Stimulated activated CD4-positive, alpha-beta T cell treated with anti-CD3 and anti-CD28 coated beads, Interleukin-4, amount 100 ng/mL, for 4 hours (primary cell): ENCODE measurements at regions not wholly inside any gene's neighbourhood (a gene's known extent, or its start where the extent isn't known, plus 50 kb on each side); places are given as distances from the start of the nearest gene placed in this dataset.

ENCODE experiments used
- DNase-seq, 2 experiments: peaks; one replicate each; pipeline ENCODE4 v3.0.0-alpha.2; 2020

GRCh38 chr21:35231090-35231489 is 182.0 kb upstream of the RUNX1 start:
- DNase-seq, result no peak

DNA sequence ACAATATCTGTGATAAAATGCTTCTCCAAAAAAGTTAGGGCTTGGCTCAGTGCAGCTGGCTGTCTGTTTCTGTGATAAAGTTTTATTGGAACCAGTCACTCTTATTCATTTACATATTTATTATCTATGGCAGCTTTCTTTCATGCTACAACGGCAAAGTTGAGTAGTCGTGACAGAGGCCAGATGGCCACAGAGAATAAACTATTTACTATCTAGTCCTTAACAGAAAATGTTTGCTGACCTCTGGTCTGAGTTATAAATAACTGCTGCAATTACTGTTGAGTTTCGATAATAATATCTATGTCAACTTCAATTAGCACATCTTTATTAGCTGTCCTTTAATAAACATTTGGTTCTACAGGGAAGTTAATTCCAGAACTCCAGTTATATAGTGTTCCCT is 180.2 kb upstream of the RUNX1 start:
- no peak for DNase-seq

DNA sequence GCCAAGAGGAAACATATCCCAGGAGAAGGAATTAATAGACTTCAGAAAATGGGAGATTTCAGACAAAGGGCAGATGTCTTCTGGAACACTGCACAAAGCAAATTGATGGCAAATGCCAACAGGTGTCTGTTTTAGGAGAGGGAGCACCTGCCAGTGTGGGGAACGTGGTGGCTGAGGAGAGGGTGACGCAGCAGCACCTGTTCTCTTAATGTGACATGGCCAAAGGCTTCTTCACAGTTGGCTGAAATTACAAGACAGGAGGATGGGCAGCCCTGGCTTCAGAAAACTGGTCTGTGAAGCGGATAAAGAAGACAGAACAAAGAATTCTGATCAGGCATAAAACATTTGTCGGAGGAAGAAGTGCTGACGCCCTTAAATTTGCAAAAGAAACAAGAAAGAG is 178.7 kb upstream of the RUNX1 start:
- no peak for DNase-seq

DNA sequence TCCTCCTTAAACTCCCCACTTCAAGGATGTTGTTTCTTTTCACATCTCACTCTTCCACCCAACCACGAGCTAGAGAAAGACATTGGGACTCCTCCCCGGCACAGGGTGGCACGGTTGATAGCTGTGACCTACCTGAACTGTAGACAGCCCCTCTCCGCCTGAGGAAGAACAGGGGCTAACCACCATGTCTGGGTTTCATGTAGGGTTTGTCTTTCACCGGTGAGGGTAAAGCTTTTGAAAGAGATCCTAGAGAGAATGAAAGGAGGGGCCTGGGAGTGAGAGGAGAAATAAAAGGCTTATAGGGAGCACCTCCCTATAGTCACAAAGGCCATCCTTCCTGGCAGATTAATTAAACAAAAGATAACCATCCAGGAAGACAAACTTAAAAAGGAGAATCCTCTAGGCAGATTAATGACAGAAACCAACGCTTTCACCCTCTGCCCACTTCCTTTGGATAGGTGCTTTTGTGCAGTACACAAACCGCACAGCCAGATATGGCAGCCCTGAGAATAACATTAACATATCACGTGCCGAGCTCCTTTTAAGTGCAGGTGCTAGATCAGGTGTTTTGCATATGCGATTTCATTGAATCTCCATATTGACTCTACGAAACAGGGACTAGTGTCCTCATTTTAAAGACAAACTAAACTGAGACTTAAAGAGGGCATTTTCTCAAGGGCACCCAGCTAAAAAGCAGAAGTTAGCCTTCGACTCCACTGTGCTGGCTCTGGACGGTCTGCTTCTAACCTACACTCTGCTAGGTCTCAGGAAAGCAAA is 178.1 kb upstream of the RUNX1 start:
- DNase-seq, result peak in 1 of 2 experiments; percentile 23

- DNase-seq, result no peak
Observed at GRCh38 chr21:35226328-35226727, 177.2 kb upstream of the RUNX1 start.

- no peak for DNase-seq
Observed at GRCh38 chr21:35225573-35225972, 176.5 kb upstream of the RUNX1 start.

DNA sequence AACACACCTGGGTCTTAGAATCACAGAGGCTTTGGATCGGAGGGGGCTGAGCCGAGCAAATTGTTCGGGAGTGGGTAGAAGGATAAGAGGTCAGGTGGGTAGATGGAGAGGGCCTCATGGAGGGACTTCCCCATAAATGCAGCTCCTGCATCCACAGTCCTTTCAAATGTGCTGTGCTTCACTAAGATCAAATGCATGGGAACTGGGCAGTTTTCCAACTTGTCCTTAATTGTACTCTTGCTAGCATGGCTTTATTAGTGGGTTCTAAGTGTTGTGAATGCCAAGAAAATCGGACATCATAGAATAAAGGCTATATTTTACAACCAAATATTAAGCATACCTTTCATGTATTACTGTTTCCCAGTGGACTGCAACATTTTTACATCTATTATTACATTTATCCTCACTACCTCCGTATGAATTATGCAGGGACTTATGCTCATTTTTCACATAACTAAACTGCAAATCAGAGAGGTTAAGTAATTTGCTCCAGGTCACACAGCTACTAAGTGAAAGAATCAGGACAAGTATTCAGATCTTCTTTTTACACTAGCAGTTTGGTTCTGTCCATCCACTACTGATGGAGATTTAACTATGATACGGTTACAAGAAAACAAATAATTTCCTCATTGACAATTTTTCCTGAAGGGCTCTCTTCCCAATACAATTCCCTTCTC is 174.5 kb upstream of the RUNX1 start:
- no peak for DNase-seq

DNA sequence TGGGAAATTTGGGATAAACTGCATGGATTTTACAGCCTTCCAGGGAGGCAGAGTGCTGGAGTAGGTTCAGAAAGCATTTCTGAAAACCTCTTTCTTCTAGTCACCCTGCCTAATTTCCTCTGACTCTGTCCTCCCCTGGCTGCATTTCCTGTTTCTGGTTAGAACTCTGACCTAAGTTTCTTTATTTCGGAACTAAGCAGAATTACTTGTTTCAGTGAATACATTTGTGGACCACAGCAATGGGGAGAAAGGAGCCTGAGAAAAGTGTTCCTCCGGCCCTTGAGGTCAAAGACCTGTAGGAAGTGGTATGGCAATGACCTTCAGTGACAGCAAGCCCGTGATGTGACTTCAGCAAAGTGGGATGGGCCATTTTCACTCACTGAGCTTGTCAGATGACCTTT is 173.4 kb upstream of the RUNX1 start:
- DNase-seq, result no peak

DNA sequence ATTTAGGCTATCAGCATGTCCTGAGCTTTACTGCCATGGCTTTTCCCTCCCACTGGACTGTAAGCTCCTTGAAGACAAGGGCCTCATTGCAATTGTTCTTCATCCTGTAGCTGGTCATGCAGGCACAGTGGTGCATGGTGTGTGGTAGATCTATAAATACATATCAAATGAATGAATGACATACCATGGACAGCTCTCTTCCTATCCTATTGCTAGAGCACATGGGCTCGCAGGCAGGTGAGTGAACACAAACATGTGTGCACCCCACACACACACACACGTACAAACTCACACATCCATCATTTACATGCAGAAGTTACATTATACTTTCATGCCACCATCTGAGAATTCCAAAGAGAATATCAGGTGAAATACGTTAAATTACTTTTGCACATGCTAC is 172.9 kb upstream of the RUNX1 start:
- no peak for DNase-seq

- no peak for DNase-seq
Observed at GRCh38 chr21:35220301-35220700, 171.2 kb upstream of the RUNX1 start.

GRCh38 chr21:35219719-35220118 is 170.6 kb upstream of the RUNX1 start:
- DNase-seq, result no peak

- DNase-seq, result no peak
Observed at GRCh38 chr21:35219291-35219690, 170.2 kb upstream of the RUNX1 start.

GRCh38 chr21:35217504-35218060 is 168.5 kb upstream of the RUNX1 start:
- DNase-seq, result no peak

DNA sequence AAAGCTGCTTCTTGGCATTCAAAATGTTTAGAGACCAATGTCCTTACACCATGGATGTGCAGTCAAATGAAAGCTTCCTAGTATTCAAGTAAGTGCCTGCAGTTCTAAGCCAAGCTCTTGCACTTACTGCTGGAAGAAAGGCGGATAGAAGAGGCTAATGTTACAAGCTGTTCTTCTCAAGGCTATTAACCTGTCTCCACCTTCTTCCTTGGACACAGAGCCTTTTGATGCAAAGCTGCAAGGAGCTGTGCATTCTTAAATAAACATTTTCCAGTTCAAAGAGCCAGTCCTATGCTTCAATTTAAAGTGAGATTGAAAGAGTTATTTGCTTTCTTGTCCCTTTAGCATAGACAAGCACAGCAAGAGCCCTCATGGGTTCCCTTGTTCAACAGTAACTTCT is 167.9 kb upstream of the RUNX1 start:
- DNase-seq, result no peak

DNA sequence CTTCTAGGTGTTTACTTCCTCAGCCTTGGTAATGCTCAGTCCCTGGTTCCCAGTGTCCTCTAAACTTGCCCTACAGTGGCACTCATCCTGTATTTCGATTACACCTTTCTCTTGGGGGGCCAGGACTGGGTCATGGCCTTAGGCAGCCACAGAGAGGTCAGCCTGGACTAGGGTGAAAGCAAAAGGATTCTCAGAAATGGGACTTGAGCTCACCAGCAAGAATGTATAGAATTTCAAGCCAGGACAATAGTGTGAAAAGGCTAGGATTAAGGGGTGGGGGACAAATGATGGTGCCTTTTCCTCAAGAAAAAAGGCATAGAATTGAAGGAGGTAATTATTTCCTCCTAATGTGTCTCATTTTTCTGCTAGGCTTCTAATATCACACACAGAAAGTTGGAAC is 166.8 kb upstream of the RUNX1 start:
- no peak for DNase-seq

DNA sequence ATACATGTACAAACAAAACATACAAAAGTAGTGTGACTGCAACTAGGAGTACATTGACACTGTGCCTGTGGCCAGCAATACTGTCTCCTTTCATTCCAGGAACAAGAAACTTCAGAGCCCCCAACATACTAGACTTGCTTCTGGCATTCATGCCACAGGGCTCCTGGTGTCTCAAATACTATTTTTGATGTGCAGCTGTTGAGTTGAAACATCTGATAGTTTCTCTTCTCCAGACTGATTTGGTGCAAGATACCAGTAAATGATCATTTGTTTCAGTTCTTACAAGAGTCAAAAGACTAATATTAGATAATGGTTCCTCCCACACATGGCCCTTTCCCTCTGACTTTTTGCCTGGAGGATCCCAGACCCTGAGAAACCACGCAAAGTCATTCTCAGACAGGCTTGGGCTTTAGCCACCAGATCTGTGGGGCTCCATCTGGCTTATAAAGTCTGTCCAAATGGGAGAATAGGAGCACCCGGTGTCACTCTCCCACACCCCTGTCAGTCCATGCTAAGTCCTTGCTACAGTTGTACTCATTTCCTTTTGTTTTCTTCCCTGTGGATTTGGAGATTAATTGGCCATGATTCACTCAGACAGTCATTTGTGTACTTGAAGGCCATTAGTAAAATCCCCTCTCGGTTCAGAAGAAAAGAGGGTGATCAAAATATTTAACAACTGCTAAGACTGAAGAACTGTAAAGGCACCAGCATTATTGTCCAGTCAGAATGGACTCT is 163.5 kb upstream of the RUNX1 start:
- no peak for DNase-seq

DNA sequence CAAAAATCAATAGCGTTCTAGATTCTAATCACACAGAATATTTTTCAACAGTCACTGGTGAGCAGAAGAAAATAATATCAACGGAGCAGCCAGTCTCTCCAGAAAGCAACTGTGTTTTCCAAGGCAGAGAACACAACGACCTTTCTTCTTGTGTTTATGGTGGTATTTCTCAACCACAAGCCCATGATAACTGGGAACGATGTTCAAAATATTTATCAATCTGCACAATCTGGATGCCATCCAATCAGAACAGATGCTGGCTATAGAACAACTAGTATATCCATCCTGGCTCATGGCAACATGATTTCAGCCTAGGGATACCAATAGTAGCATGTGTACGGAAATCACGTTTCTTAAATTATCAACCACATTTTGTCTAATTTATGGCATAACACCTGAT is 162.7 kb upstream of the RUNX1 start:
- no peak for DNase-seq

DNA sequence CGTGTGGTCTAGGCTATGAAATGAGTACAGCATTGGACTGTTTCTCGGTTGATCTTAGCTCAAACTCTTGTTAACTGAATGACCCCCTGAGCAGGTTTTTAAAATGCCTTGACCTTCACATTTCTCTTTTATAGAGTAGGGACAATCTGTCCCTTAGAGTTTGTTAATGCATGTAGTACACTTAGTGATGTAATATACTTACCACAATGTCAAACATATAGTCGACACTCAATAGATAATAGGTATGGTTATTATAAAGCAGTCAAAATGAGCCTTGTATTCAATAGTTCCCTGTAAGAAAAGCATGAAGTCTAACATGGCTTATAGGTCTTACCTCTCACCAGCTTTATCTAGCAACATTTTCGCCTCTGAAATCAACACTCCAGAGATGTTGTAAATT is 161.0 kb upstream of the RUNX1 start:
- no peak for DNase-seq

DNA sequence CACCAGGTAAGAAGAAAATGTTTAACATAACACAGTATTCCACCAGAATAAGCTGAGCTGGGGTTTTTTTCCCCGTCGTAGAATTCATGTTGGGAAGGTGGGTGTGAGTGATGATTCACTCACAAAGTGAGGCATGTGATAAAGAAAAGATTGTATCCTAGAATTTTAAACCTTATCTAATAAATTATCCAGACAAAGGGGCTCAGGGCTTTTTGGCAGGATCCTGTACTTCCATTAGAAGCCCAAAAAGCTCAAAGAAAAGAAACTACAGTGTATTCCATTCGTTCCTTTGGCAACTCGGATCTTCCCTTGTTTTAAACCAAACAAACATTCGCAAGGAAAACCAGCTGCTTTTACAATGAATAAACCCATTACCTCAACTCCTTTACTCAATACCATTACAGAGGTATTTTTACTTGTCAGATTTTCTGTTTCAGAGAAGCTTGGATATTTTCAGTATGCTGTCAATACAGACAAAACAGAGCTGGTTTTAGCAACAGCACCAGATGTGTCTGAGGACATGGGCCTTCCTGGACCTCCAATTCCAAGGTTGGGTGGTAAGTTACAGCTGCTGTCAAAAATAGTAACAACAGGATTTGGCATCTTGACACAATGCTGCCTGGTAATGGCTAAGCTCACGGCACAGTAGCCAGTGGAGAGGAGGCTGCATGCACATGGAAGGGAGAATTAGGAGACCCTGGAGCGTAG is 159.9 kb upstream of the RUNX1 start:
- DNase-seq, result no peak

DNA sequence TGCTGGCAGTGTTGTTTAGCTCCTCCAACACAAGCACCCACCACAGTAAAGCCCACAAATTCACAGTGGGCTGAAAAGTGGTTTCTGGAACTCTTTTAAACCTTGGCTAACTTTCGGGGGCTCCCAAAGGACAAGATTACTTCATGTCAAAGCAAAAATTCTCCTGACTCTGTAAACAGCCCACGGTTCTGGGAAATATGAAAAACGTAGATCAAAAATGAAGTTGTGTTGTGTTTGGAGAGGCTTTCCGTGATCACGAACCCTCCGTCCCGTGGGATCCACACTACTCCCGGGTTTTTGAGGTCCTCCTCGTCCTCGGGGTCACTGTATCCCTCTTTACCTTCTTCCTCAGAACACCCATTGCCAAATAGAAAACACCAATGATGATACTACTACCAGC is 159.0 kb upstream of the RUNX1 start:
- DNase-seq, result no peak

GRCh38 chr21:35207322-35207721 is 158.2 kb upstream of the RUNX1 start:
- no peak for DNase-seq

DNA sequence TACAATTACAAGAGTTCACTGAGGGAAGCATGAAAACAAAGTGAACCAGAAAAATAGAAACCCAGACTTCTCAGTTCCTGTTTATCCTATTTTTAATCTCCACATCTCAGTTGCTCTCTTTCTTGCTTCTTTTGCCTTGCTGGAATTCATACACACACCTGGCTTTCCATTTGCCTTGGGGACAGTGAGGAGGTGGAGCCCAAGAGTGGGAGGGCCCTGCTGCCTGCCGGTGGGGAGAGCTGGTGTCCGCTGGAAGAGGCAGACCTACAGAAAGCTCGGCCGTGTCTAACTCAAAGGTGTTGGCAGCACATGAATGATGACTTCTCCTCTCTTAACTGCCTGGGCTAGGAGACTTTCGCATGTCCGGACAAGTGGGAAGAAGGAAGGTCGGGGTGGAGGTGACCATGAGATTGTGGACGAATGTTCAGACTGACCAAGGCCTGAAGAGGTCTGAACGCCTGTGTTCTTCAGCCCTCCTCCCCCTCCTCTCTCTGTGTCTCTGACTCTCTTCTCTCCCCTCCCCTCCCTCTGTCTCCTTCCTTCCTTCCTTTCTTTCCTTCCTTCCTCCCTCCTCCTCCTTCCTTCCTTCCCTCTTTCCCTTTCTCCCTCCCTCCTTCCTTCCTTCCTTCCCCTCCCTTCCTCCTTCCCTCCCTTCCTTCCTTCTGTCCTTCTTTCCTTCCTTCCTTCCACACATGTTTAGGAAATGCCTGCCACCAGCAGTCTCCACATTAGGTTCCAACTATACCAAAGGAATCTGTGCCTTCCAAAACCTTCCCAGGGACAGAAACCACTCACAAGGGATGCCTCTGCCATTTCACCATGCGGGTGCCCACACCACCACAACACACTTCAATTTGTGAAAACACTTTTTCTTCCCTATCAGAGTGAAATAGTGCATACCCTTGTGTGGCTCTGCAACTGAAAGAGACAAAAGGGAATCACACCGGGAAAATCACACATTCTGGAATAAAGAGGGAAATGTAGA is 157.3 kb upstream of the RUNX1 start:
- no peak for DNase-seq
